ENCODE measurements at regions not wholly inside any gene's neighbourhood (a gene's known extent, or its start where the extent isn't known, plus 50 kb on each side); places are given as distances from the start of the nearest gene placed in this dataset.

GRCh38 chr9:13718539-13718938 is 439.0 kb upstream of the MPDZ start:
- intact Hi-C loops (cut with micrococcal nuclease), result no loop called here

DNA sequence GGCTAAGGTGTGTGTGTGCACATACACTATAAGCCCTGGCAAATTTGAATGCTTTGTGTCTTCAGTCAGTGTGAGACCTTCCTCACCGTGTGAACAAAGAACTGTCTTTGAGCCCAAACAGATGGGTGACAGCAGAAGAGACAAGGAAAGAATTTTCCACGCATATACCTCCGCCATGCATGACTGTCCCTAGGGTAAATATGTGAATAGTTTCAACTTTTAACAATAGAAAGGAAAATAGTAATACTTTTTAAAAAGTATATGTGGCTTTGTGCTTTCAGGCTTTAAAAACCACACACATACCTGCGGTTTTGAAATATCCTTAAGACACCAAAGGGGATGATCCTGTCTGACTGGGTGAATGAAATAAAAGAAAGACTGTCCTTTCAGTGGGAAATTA is 438.6 kb upstream of the MPDZ start:
- intact Hi-C loops (cut with micrococcal nuclease), result no loop called here

- intact Hi-C loops (cut with micrococcal nuclease), result no loop called here
These were observed 438.0 kb upstream of the MPDZ start for GRCh38 chr9:13717322-13718054.

GRCh38 chr9:13716601-13717321 is 437.3 kb upstream of the MPDZ start:
- intact Hi-C loops (cut with micrococcal nuclease), result no loop called here

- intact Hi-C loops (cut with micrococcal nuclease), result no loop called here
These were observed 436.6 kb upstream of the MPDZ start for GRCh38 chr9:13716090-13716489.

DNA sequence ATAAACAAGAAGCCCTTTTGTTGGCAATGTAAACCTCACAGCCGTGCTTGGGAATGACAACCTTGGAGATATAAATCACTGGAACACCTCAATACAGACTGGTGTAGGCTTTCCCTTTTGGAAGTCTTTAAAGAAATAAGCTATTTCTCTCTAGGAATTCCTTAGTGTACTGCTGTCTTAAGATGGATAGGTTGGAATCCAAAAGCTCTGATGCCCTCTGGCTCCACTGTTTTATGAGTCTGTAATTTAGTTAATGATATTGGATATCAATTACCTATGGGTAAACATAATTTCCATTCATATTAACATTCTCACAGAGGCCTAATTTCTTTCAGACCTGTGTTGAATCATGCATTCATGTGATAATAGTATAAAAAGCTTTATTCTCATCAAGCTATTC is 435.9 kb upstream of the MPDZ start:
- intact Hi-C loops (cut with micrococcal nuclease), result no loop called here

- intact Hi-C loops (cut with micrococcal nuclease), result no loop called here
These were observed 428.4 kb upstream of the MPDZ start for GRCh38 chr9:13707612-13708576.

DNA sequence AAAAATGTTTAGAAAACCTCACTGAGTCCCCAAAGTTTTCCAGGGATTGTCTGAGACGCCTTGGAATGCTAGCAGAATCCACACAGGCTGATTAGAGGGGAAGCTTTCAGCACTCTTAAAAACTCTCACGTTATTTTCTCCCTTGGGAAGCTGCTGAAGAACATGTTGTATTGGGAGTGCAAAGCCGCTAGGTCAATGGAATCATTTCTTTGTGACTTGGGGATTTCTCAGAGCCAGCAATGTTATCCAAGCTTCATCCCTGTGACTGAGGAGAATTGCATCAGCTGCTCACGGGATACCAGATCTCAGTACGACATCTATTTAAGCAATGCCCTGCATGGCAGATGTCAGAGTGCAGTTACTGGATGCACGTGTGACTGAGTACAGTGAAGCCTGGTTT is 426.4 kb upstream of the MPDZ start:
- intact Hi-C loops (cut with micrococcal nuclease), result no loop called here

DNA sequence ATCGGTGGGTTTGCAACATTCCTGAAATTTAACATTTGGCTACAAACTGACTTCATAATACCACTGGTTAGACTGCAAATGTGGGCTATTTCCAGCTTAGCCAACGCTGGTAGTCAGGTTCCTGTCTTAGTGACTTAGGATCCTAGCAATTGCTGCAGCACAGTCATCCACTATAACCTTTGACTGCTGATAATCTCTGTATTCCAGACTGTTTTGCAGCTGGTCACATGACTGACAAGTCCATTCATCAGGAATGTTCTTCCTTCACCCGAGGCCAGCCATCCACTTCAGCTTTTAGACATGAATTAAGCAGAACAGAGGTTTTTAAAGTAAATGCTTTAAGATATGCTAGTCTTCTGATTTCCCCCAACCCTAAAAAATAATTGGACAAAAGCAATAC is 425.9 kb upstream of the MPDZ start:
- intact Hi-C loops (cut with micrococcal nuclease), result no loop called here

DNA sequence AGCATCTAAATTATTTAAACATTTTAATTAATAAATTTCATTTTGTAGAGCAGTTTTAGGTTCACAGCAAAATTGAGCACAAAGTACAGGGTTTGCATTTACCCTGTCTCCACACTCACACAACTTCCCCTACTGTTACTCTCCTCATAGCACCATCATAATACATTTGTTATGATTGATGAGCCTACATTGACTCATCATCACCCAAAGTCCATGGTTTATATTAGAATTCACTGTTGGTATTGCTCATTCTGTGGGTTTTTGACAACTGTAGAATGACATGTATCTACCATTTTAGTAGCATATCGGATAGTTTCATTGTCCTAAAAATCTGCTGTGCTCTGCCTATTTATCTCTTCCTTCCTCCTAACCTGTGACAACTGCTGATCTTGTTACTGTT is 411.1 kb upstream of the MPDZ start:
- intact Hi-C loops (cut with micrococcal nuclease), result no loop called here

DNA sequence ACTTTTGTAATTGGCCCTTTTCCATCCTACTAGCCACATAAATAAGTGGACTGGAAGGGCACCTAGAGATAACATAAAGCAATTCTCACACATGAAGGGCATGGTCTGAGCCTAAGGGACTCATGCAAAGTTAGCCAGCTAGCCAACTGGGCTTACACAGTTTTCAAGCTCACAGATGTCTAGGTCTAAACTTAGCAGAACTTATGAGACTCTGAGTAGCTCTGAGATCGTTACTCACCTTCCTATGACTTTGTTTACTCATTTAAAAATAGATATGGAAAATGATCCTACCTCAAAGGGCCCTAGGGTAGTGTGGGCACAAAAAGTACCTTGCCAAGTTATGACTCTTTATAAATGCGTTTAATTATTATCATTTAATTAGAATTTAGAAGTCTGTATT is 410.4 kb upstream of the MPDZ start:
- intact Hi-C loops (cut with micrococcal nuclease), result no loop called here

DNA sequence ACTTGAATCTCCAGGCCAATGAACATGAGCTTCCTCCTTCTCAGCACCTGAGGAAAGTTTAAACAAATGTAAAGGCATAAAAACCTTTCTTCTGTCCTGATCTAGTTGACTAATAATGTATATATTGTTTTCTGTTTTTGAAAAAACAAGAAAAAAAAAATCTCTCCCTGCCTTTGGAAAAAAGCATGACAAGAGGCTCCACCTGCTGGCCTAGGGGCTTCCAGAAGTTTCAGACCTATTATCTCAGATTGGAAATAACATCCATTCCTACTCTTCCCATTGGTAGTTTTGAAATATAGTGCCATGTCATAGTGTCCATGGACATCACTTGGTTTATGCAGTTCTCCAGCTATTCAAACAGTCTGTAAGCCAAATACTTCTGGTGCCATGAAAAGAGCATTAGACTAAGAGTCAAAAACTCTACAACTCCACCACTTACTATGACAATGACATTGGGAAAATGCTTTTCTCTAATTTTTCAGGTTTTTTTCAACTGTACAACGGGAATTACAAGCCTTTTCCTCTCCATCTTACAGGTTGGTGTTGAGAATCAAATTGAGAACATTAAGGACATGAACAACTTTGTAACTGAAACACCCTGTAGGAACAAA is 409.6 kb upstream of the MPDZ start:
- intact Hi-C loops (cut with micrococcal nuclease), result no loop called here

DNA sequence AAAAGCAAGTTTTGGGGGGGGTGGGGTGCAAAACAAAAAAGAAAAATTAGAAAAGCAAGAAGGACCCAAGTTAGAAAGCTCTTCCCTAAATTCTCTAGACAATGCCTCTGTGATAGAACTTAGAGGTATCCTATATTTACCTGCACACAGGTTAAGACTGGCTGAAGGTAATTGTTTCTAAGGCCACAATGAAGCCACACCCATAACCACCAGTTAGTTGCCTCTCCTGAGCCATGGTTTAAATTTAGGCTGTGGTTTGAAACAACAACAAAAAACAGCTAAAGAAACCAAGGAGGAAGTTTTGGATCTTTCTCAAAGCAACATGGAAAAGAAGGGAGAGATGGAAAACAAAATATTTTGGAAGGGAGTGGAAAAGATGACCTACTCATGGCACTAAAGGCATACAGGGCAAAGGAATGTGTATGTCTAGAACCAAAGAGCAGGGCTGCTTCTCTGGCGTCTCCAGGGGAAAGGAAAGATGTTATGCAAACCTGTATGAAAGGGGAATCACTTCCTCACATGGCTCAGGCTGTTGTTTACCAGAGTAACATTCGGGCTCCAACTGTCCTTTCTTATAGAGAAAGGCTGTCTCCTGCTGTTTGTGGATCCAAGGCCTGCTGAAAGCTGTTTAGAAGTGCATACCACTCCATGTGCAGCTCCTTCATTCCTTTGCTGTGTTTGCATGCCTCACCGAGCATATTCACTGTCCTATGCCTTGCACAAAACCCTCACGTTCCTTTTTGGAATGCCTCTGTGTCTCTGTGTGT is 408.9 kb upstream of the MPDZ start:
- intact Hi-C loops (cut with micrococcal nuclease), result no loop called here

DNA sequence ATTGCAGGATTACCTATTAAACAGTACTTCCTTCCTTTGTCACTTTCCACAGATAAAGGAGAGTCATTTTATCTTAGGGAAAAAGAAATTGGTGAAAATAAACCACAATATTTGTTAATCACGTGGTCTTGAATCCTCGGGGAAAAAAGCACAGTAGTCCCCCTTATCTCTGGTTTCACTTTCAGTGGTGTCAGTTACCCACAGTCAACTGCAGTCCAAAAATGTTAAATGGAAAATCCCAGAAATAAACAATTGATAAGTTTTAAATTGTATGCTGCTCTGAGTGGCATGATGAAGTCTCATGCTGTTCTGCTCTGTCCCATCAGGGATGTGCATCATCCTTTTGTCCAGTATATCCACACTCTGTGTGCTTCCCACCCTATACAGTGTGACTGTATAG is 405.2 kb upstream of the MPDZ start:
- intact Hi-C loops (cut with micrococcal nuclease), result no loop called here

GRCh38 chr9:13677801-13678200 is 398.3 kb upstream of the MPDZ start:
- intact Hi-C loops (cut with micrococcal nuclease), result no loop called here

DNA sequence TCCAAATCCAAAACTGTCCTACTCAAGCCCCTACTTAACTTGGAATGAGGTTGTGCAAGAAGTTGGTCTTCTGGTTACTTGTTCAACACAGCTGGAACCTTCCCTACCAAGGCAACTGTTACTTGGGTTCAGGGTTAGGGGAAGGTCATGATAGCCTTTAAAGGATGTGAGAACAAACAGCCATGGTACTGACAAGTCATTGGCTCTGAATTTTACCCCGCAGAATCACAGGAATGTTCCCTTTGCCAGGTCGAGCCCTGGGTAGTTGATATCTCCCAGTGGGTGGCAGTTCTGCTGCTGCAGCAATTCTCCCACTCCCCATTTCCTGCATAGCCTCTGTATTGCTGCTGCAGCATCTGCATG is 396.1 kb upstream of the MPDZ start:
- intact Hi-C loops (cut with micrococcal nuclease), result no loop called here

DNA sequence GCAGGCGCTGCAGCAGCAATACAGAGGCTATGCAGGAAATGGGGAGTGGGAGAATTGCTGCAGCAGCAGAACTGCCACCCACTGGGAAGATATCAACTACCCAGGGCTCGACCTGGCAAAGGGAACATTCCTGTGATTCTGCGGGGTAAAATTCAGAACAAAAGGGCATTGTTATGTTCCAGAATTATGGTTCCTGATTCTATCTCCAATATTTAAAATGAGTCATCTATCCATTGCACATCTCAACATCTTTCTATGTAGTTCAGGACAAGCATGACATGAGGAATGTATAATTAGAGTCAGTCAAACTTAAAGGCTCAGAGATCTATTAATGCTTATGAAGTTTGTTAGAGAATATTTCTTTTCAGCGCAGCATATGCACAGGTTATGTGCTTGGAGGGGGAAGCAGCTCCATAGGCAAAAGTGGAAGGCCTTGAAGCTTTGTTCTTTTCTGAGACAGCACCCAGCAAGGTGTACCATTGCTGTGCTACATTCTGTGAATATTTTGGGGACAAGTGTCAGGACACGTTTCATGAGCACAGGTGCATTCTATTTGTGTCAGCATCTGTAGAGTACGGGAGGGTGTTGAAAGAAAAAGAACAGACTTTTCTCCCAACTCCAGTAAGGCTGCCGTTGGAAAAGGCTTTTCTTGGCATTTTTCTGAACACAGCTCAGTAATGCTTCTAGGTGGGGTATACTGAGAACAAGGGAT is 395.6 kb upstream of the MPDZ start:
- intact Hi-C loops (cut with micrococcal nuclease), result no loop called here

- intact Hi-C loops (cut with micrococcal nuclease), result no loop called here
These were observed 393.9 kb upstream of the MPDZ start for GRCh38 chr9:13673348-13673747.

- intact Hi-C loops (cut with micrococcal nuclease), result no loop called here
These were observed 386.1 kb upstream of the MPDZ start for GRCh38 chr9:13665418-13666066.

DNA sequence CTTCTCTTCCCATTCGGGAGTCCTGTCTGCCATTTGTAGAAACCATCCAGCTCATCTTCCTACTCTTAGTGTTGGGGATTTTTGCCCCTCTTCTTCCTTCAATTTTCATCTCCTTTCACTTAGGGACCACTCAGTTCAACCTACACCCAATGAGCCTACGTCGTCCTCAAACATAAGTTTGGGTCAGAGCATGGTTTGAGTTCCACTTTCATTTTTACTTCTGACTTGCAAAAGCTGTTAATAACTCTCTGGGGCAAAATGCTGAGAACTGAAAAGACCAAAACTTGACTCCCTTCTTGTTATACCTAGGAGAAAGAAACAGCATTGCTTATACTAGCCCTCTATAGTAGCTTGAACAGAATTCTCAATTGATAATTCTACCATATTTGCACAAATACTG is 381.5 kb upstream of the MPDZ start:
- intact Hi-C loops (cut with micrococcal nuclease), result no loop called here
